ENCODE measurements at regions not wholly inside any gene's neighbourhood (a gene's known extent, or its start where the extent isn't known, plus 50 kb on each side); places are given as distances from the start of the nearest gene placed in this dataset.

DNA sequence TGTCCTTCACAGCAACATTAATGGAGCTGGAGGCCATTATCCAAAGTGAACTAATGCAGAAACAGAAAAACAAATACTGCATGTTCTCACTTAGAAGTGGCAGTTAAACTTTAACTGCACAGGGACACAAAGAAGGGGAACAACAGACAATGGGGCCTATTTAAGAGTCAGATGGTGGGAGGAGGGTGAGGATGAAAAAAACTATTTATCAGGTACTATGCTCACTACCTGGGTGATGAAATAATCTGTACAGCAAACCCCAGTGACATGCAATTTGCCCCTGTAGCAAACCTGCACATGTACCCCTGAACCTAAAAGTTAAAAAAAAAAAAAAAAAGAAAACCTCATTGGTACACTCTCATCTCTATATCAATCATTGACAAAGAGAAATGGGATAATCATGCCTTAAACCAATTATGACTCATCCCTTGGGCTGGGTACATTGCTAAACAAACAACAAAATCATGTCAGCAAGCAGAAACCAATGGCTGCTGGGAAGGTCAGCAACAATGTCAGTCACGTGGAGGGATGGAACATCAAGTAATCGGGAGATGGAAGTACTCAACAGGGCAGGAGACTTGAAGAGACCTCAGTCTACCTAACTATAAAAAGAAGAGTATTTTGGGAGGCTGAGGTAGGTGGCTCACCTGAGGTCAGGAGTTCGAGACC, 479.2 kb downstream of the RMST start:
- H3K27me3 ChIP-seq: no peaks in the 10 kb centered on the region
- H3K4me3 ChIP-seq: no peak overlapping the region
- H3K9me3 ChIP-seq: no peaks in the 10 kb centered on the region
- no peaks in the 10 kb centered on the region for H3K36me3 ChIP-seq
- no peak for DNase-seq (ENCODE audit: low spot score)
- H3K27ac ChIP-seq: no peak overlapping the region
- TF ChIP-seq, protein P1, sequence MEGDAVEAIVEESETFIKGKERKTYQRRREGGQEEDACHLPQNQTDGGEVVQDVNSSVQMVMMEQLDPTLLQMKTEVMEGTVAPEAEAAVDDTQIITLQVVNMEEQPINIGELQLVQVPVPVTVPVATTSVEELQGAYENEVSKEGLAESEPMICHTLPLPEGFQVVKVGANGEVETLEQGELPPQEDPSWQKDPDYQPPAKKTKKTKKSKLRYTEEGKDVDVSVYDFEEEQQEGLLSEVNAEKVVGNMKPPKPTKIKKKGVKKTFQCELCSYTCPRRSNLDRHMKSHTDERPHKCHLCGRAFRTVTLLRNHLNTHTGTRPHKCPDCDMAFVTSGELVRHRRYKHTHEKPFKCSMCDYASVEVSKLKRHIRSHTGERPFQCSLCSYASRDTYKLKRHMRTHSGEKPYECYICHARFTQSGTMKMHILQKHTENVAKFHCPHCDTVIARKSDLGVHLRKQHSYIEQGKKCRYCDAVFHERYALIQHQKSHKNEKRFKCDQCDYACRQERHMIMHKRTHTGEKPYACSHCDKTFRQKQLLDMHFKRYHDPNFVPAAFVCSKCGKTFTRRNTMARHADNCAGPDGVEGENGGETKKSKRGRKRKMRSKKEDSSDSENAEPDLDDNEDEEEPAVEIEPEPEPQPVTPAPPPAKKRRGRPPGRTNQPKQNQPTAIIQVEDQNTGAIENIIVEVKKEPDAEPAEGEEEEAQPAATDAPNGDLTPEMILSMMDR (IDR thresholded peaks at IDR 0.05): no peak
- no peaks in the 10 kb centered on the region for H3K4me1 ChIP-seq

DNA sequence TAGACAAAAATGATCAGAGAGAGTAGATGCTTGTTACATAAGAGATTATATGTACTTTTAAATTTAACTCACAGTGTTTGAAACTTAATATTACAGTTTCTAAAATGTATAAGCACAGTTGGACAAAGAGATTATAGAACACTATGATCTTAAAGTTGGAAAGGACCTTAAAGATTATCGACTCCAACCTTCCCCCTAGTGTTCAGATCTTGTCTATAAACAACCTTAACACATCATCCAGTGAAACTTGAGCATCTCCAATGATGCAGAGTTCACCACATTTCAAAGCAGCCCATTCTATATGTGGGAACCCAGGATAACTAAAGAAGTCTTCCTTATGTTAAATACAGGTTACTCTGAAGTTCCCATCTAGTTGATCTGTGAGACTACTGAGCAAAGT, 480.8 kb downstream of the RMST start:
- TF ChIP-seq, protein P1 (IDR thresholded peaks at IDR 0.05): no peak
- no peaks in the 10 kb centered on the region for H3K27me3 ChIP-seq

DNA sequence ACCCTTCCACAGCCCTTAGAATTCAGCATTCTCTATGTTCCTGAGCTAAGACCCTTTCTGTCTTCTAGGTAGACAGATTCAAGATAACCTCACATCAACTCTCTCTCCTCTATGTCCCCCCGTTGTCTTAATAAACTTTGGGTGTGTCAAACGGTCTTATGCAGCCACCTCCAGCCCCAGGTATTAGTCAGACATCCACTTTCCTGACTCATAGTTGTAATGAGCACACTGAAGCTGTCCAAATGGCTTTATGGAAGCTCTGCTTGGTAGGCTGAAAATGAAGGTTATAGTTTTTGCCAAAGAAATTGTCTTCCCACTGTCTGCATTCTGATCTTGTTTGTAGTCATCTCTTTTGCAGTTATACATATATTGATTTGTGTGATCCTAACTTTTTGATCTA, 482.0 kb downstream of the RMST start:
- DNase-seq (ENCODE audit: low spot score): no peak
- TF ChIP-seq, protein P1 (IDR thresholded peaks at IDR 0.05): no peak
- Histone ChIP-seq H3K27me3 (no peaks in the 10 kb centered on the region), H3K9me3 (no peaks in the 10 kb centered on the region), H3K36me3 (no peaks in the 10 kb centered on the region), H3K4me3 (no peak overlapping the region), H3K27ac (no peak overlapping the region), H3K4me1 (no peaks in the 10 kb centered on the region)

More for the DNA sequence above, 480.8 kb downstream of the RMST start:
- DNase-seq (ENCODE audit: low spot score): no peak
- Histone ChIP-seq H3K27ac (no peak overlapping the region), H3K9me3 (no peaks in the 10 kb centered on the region), H3K4me3 (no peak overlapping the region), H3K36me3 (no peaks in the 10 kb centered on the region), H3K4me1 (no peaks in the 10 kb centered on the region)

DNA sequence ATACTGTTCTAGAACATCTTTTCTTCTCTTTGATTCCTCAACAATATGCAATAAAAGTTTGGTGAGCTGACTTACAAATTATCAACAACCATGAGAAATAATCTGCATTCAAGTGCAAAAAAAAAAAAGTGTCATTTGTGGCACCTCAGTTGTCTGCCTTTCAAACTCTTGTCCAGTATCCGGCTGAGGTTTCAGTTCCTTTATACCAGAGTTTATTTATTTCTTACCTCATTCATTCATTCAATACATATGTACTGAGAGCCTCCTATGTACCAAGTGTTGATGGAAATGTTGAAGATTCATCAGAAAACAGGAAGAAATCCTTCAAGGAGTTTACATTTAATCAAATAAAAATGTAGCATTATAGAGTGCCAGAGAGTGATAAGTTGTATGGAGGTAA, 484.1 kb downstream of the RMST start:
- no peak for DNase-seq (ENCODE audit: low spot score)
- Histone ChIP-seq H3K27me3 (no peaks in the 10 kb centered on the region), H3K27ac (no peak overlapping the region), H3K4me3 (no peak overlapping the region), H3K9me3 (no peaks in the 10 kb centered on the region), H3K36me3 (no peaks in the 10 kb centered on the region), H3K4me1 (no peaks in the 10 kb centered on the region)
- TF ChIP-seq, protein P1 (IDR thresholded peaks at IDR 0.05): no peak

DNA sequence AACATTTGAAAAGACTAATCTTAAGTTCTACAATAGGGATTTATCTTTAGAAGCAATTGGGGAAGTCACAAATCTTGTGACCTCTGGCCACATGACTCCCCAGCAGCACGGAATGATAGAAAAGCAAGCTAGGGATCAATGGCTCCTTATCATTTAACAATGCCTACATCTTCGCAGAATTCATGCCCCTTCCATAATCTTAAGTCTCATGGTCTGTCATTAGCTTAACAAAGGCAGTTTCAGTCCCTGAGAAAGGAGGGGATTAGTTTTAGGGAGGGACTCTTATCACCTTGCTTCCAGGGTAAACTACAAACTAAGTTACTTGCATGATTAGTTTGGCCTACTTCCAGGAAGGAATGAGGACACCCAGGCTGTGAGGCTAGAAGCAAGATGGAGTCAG, 486.0 kb downstream of the RMST start:
- Histone ChIP-seq H3K9me3 (no peaks in the 10 kb centered on the region), H3K4me1 (no peaks in the 10 kb centered on the region), H3K27me3 (no peaks in the 10 kb centered on the region), H3K27ac (no peak overlapping the region), H3K36me3 (no peaks in the 10 kb centered on the region), H3K4me3 (no peak overlapping the region)
- no peak for DNase-seq (ENCODE audit: low spot score)
- TF ChIP-seq, protein P1 (IDR thresholded peaks at IDR 0.05): no peak

DNA sequence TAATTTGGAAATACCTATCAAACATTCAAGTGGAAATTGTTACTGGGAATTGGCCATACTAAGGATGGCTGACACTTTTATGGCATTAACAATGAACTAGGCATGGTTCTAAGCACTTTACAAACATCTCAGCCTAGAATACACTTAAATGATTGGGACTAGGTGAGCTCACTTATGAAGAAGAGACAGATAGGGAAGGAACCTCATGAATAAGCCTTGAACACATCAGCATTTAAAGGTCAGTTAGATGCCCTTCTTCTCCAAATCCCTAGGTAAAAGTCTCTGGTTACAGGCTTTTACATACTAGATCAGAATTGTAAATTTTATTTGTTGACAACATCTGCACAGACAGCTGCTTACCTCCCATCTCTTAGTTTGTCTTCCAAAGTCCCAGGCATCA, 488.6 kb downstream of the RMST start:
- TF ChIP-seq, protein P1 (IDR thresholded peaks at IDR 0.05): no peak
- H3K9me3 ChIP-seq: no peaks in the 10 kb centered on the region
- no peaks in the 10 kb centered on the region for H3K4me1 ChIP-seq
- H3K27me3 ChIP-seq: no peaks in the 10 kb centered on the region
- no peak overlapping the region for H3K27ac ChIP-seq
- no peak for DNase-seq (ENCODE audit: low spot score)
- no peak overlapping the region for H3K4me3 ChIP-seq
- no peaks in the 10 kb centered on the region for H3K36me3 ChIP-seq

All from right atrium auricular region (tissue), 2 donors.